Smooth muscle cell (in vitro differentiated cells): ENCODE measurements at regions not wholly inside any gene's neighbourhood (a gene's known extent, or its start where the extent isn't known, plus 50 kb on each side); places are given as distances from the start of the nearest gene placed in this dataset.

Experiments used
- DNase-seq: peaks from one replicate; lab custom pipeline; 2025; ENCODE audit not compliant: unreplicated experiment; lab: John Stamatoyannopoulos, UW
- H2AFZ ChIP-seq: fragments of 200-600 bp; sonication (generic); 2 replicates; pipeline ENCODE4 v1.6.0; 2016; ENCODE audit warnings: antibody characterized with exemption, low read depth, mild to moderate bottlenecking
- H3F3A ChIP-seq: fragments of 200-600 bp; sonication (generic); 2 replicates; pipeline ENCODE4 v1.6.0; 2017; ENCODE audit warnings: antibody characterized with exemption, low read depth
- H3K27ac ChIP-seq: fragments of 200-600 bp; sonication (generic); 2 replicates; pipeline ENCODE4 v1.5.1; 2016; ENCODE audit warnings: low read depth, mild to moderate bottlenecking
- H3K27me3 ChIP-seq: fragments of 200-600 bp; sonication (generic); 2 replicates; pipeline ENCODE4 v1.6.1; 2016; ENCODE audit warnings: low read depth, mild to moderate bottlenecking
- H3K36me3 ChIP-seq: fragments of 200-600 bp; sonication (generic); 2 replicates; pipeline ENCODE4 v1.5.1; 2016; ENCODE audit warnings: low read depth
- H3K4me1 ChIP-seq: fragments of 200-600 bp; sonication (generic); 2 replicates; pipeline ENCODE4 v1.5.1; 2016; ENCODE audit warnings: low read depth
- H3K4me2 ChIP-seq: fragments of 200-600 bp; sonication (generic); 2 replicates; pipeline ENCODE4 v1.6.0; 2016; ENCODE audit warnings: mild to moderate bottlenecking
- H3K4me3 ChIP-seq: fragments of 200-600 bp; sonication (generic); 2 replicates; pipeline ENCODE4 v1.5.1; 2016; ENCODE audit warnings: mild to moderate bottlenecking
- H3K79me2 ChIP-seq: fragments of 200-600 bp; sonication (generic); 2 replicates; pipeline ENCODE4 v1.6.0; 2016; ENCODE audit warnings: low read depth, mild to moderate bottlenecking
- H3K9ac ChIP-seq: fragments of 200-600 bp; sonication (generic); 2 replicates; pipeline ENCODE4 v1.6.0; 2016; ENCODE audit warnings: low read depth
- H3K9me3 ChIP-seq: fragments of 200-600 bp; sonication (generic); replicated peaks from 2 replicates; pipeline ENCODE4 v1.5.1; 2016; ENCODE audit warnings: low read depth
- H4K20me1 ChIP-seq: fragments of 200-600 bp; sonication (generic); 2 replicates; pipeline ENCODE4 v1.6.0; 2016; ENCODE audit warnings: low read depth
- CTCF ChIP-seq: fragments of 200-600 bp; sonication (generic); IDR thresholded peaks from 2 replicates; pipeline ENCODE4 v1.5.1; 2017; ENCODE audit warnings: borderline replicate concordance, mild to moderate bottlenecking, antibody characterized with exemption; ENCODE audit not compliant: insufficient read depth, poor library complexity, severe bottlenecking
- WGBS: methylation state at CpG from one replicate; pipeline ENCODE4 v1.1.7; 2016; ENCODE audit warnings: low lambda C conversion rate; 5-methylcytosine and 5-hydroxymethylcytosine counted together

GRCh38 chr18:78722386-78722785 lies 257.2 kb upstream of the SALL3 start:
- Histone ChIP-seq H2AFZ (no peak overlapping the region), H3K4me3 (no peak overlapping the region), H3K27ac (no peak overlapping the region), H3K4me1 (peaks cover 4% of the 10 kb centered on the region), H3F3A (no peaks in the 10 kb centered on the region), H3K4me2 (no peak overlapping the region), H3K79me2 (no peaks in the 10 kb centered on the region), H3K27me3 (peaks cover 19% of the 10 kb centered on the region), H4K20me1 (no peaks in the 10 kb centered on the region), H3K9me3 (no peaks in the 10 kb centered on the region), H3K9ac (no peak overlapping the region), H3K36me3 (no peaks in the 10 kb centered on the region)
- no peak for DNase-seq
- TF ChIP-seq CTCF: no peak
- 58% methylated on average over 10 of the region's 10 CpGs for WGBS

- Histone ChIP-seq H3K27ac (no peak overlapping the region), H3K27me3 (peaks cover 19% of the 10 kb centered on the region), H3K4me2 (no peak overlapping the region), H3K36me3 (no peaks in the 10 kb centered on the region), H3K9me3 (no peaks in the 10 kb centered on the region), H3K4me1 (peaks cover 4% of the 10 kb centered on the region), H4K20me1 (no peaks in the 10 kb centered on the region), H3K9ac (no peak overlapping the region), H3K79me2 (no peaks in the 10 kb centered on the region), H3K4me3 (no peak overlapping the region), H3F3A (no peaks in the 10 kb centered on the region), H2AFZ (no peak overlapping the region)
- DNase-seq: no peak
- TF ChIP-seq CTCF: no peak
- 78% methylated on average over 20 of the region's 20 CpGs for WGBS
Observed at GRCh38 chr18:78722929-78723710, 256.5 kb upstream of the SALL3 start.

GRCh38 chr18:78724214-78724914 lies 255.3 kb upstream of the SALL3 start:
- no peak overlapping the region for H3K9ac ChIP-seq
- no peaks in the 10 kb centered on the region for H3K79me2 ChIP-seq
- no peak overlapping the region for H2AFZ ChIP-seq
- H3K36me3 ChIP-seq: no peaks in the 10 kb centered on the region
- H3K27ac ChIP-seq: no peak overlapping the region
- H3K27me3 ChIP-seq: peaks cover 19% of the 10 kb centered on the region
- WGBS: 85% methylated on average over 15 of the region's 15 CpGs
- TF ChIP-seq CTCF: no peak
- H3K9me3 ChIP-seq: no peaks in the 10 kb centered on the region
- DNase-seq: no peak
- no peak overlapping the region for H3K4me2 ChIP-seq
- H3K4me3 ChIP-seq: no peak overlapping the region
- no peaks in the 10 kb centered on the region for H3F3A ChIP-seq
- peaks cover 4% of the 10 kb centered on the region for H3K4me1 ChIP-seq
- no peaks in the 10 kb centered on the region for H4K20me1 ChIP-seq
